HG03378 (cell line): ENCODE measurements at regions not wholly inside any gene's neighbourhood (a gene's known extent, or its start where the extent isn't known, plus 50 kb on each side); places are given as distances from the start of the nearest gene placed in this dataset.

Source experiments
- ATAC-seq: cut with Tn5 transposase; IDR thresholded peaks from one replicate; pipeline ENCODE4 v1.9.1; 2021; ENCODE audit warnings: mild to moderate bottlenecking, moderate library complexity; ENCODE audit not compliant: unreplicated experiment

- no peak for ATAC-seq
Observed at GRCh38 chr3:43865887-43866528, 175.3 kb downstream of the ABHD5 start.

GRCh38 chr3:43866529-43867353 lies 176.0 kb downstream of the ABHD5 start:
- no peak for ATAC-seq

- no peak for ATAC-seq
Observed at GRCh38 chr3:43867436-43868072, 176.8 kb downstream of the ABHD5 start.

GRCh38 chr3:43869491-43869890 lies 178.8 kb downstream of the ABHD5 start:
- ATAC-seq = no peak

GRCh38 chr3:43870120-43870519 lies 179.4 kb downstream of the ABHD5 start:
- ATAC-seq = no peak

- ATAC-seq = no peak
Observed at GRCh38 chr3:43870844-43871626, 180.3 kb downstream of the ABHD5 start.

GRCh38 chr3:43871627-43872245 lies 181.0 kb downstream of the ABHD5 start:
- ATAC-seq = no peak

- ATAC-seq = no peak
Observed at GRCh38 chr3:43872301-43872700, 181.6 kb downstream of the ABHD5 start.

GRCh38 chr3:43872901-43873300 lies 182.2 kb downstream of the ABHD5 start:
- no peak for ATAC-seq

- no peak for ATAC-seq
Observed at GRCh38 chr3:43873723-43874122, 183.0 kb downstream of the ABHD5 start.

GRCh38 chr3:43874290-43874689 lies 183.6 kb downstream of the ABHD5 start:
- no peak for ATAC-seq

- ATAC-seq = no peak
Observed at GRCh38 chr3:43874731-43875130, 184.0 kb downstream of the ABHD5 start.

GRCh38 chr3:43876648-43877047 lies 185.9 kb downstream of the ABHD5 start:
- ATAC-seq = no peak

GRCh38 chr3:43879166-43879565 lies 188.4 kb downstream of the ABHD5 start:
- no peak for ATAC-seq

- no peak for ATAC-seq
Observed at GRCh38 chr3:43882976-43883680, 192.4 kb downstream of the ABHD5 start.

- no peak for ATAC-seq
Observed at GRCh38 chr3:43883729-43884396, 193.1 kb downstream of the ABHD5 start.

- no peak for ATAC-seq
Observed at GRCh38 chr3:43884581-43884980, 193.8 kb downstream of the ABHD5 start.

GRCh38 chr3:43885908-43886618 lies 195.3 kb downstream of the ABHD5 start:
- no peak for ATAC-seq

GRCh38 chr3:43892061-43892460 lies 201.3 kb downstream of the ABHD5 start:
- peak; percentile 21 for ATAC-seq
